ENCODE measurements at regions not wholly inside any gene's neighbourhood (a gene's known extent, or its start where the extent isn't known, plus 50 kb on each side); places are given as distances from the start of the nearest gene placed in this dataset.
"Not testable (repeated sequence)": the region's sequence is repeated elsewhere in the genome, so short reads cannot be mapped to it uniquely, and the experiment has no call there.

DNA sequence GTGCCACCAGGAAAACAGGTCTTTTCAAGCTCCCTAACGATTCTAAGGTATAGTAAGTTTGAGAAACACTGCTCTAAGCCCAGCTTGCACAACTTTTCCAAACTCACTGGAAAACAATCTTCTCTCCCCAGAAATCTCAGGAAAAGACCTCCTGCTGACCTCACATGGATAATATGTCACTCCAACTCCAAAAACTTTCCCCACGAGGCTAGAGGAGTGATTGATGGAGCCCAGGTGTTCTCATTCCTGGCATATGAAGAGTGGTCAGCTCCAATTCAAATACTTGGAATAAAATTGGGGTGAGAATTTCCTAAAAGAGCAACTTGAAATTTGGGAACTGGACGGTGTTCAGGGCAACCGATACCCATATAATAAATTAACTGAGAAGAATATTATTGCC is 299.9 kb downstream of the PPP4R3C start:
- no peak for TF ChIP-seq POLR2AphosphoS5 (IDR thresholded peaks at IDR 0.05)
- TF ChIP-seq POLR2A (IDR thresholded peaks at IDR 0.05) = no peak
- TF ChIP-seq, protein P1, sequence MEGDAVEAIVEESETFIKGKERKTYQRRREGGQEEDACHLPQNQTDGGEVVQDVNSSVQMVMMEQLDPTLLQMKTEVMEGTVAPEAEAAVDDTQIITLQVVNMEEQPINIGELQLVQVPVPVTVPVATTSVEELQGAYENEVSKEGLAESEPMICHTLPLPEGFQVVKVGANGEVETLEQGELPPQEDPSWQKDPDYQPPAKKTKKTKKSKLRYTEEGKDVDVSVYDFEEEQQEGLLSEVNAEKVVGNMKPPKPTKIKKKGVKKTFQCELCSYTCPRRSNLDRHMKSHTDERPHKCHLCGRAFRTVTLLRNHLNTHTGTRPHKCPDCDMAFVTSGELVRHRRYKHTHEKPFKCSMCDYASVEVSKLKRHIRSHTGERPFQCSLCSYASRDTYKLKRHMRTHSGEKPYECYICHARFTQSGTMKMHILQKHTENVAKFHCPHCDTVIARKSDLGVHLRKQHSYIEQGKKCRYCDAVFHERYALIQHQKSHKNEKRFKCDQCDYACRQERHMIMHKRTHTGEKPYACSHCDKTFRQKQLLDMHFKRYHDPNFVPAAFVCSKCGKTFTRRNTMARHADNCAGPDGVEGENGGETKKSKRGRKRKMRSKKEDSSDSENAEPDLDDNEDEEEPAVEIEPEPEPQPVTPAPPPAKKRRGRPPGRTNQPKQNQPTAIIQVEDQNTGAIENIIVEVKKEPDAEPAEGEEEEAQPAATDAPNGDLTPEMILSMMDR (IDR thresholded peaks at IDR 0.05) = no peak
- H3K36me3 ChIP-seq = no peaks in the 10 kb centered on the region
- H3K27me3 ChIP-seq = peaks cover 0 to 16% of the 10 kb centered on the region in 2 donors
- intact Hi-C loops (cut with DNase I; ENCODE audit: low total_unique reads) = no loop called here
- H3K9me3 ChIP-seq = no peaks in the 10 kb centered on the region
- no peaks in the 10 kb centered on the region for H3K4me1 ChIP-seq
- DNase-seq (ENCODE audit: low spot score in 2 of 2) = no peak
- no peak overlapping the region for H3K27ac ChIP-seq
- H3K4me3 ChIP-seq = no peak overlapping the region

DNA sequence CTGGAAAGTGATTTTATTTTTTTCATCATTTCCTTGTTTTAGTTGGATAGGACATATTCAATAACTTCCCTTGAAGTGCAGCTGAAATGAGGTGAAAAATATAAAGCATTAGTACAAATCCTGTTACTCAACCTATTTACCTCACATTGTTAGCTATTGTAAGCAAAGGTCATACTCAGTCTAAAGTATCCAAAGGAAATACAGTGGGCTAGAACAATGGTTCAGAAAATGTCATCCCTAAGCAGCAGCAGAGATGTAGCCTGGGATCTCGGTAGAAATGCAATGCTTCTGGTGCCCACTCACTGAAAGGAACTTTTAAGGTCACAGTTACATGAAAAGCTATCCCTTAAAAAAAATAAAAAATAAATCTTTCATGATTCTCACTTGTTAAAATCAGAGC is 300.6 kb downstream of the PPP4R3C start:
- Histone ChIP-seq H3K27ac (no peak overlapping the region), H3K9me3 (no peaks in the 10 kb centered on the region), H3K4me3 (no peak overlapping the region), H3K4me1 (no peaks in the 10 kb centered on the region), H3K27me3 (peaks cover 0 to 13% of the 10 kb centered on the region in 2 donors), H3K36me3 (no peaks in the 10 kb centered on the region)
- TF ChIP-seq POLR2AphosphoS5 (IDR thresholded peaks at IDR 0.05) (no peak), POLR2A (IDR thresholded peaks at IDR 0.05) (no peak)
- TF ChIP-seq, protein P1 (IDR thresholded peaks at IDR 0.05) = no peak
- no peak for DNase-seq (ENCODE audit: low spot score in 2 of 2)
- intact Hi-C loops (cut with DNase I; ENCODE audit: low total_unique reads) = no loop called here

DNA sequence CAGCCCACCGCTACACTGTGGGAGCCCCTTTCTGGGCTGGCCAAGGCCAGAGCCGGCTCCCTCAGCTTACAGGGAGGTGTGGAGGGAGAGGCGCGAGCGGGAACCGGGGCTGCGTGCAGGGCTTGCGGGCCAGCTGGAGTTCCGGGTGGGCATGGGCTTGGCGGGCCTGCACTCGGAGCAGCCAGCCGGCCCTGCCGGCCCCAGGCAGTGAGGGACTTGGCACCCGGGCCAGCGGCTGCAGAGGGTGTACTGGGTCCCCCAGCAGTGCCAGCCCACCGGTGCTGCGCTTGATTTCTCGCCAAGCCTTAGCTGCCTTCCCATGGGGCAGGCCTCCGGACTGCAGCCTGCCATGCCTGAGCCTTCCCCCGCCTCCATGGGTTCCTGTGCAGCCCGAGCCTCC is 306.2 kb downstream of the PPP4R3C start:
- H3K27ac ChIP-seq; H3K4me3 ChIP-seq; H3K27me3 ChIP-seq; DNase-seq (ENCODE audit: low spot score in 2 of 2); H3K4me1 ChIP-seq; H3K36me3 ChIP-seq; H3K9me3 ChIP-seq; intact Hi-C loops (cut with DNase I; ENCODE audit: low total_unique reads): not testable (repeated sequence)

DNA sequence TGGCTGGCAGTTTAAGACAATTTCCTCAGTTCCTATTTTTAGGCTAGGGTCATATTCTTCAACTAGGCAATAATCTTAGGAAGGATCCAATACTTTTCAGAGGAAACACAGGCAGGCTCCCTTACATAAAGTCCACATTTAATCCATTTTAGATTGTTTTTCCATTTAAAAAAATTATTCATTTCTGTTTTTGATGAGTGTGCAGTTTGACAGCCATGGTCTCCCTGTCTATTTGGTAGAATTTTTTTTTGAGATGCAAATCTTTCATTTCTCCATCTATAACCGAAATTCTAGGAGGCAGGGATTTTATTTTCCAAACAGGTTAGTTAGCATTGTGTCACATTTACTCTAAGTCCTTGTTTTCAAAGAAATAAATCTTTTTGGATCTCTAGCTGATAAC is 326.8 kb downstream of the PPP4R3C start:
- no peaks in the 10 kb centered on the region for H3K36me3 ChIP-seq
- H3K4me1 ChIP-seq = no peaks in the 10 kb centered on the region
- TF ChIP-seq, protein P1 (IDR thresholded peaks at IDR 0.05) = no peak
- TF ChIP-seq POLR2AphosphoS5 (IDR thresholded peaks at IDR 0.05) (no peak), POLR2A (IDR thresholded peaks at IDR 0.05) (no peak)
- H3K4me3 ChIP-seq = no peak overlapping the region
- no peak overlapping the region for H3K27ac ChIP-seq
- intact Hi-C loops (cut with DNase I; ENCODE audit: low total_unique reads) = loop anchor here (10.0 kb wide), 1 partner anchor 1878 kb away; no protein-coding TSS in a partner anchor
- H3K27me3 ChIP-seq = peaks cover 0 to 18% of the 10 kb centered on the region in 2 donors
- no peak for DNase-seq (ENCODE audit: low spot score in 2 of 2)
- no peaks in the 10 kb centered on the region for H3K9me3 ChIP-seq

DNA sequence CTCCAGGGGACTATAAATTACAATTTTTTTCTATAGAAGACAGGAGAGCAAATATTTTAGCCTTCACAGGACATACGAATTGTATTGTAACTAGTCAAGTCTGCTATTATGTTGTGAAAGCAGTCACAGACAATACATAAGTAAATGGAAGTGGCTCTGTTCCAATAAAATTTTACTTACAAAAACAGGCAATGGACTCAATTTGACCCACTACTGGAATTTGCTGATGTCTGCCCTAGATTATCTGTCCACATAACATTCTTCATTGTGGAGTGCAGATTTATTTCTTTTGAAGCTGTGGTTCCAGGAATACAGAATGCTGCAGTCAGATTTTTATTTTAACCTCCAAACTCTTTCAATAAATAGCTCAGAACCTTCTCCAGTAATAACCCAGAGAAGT is 330.3 kb downstream of the PPP4R3C start:
- Histone ChIP-seq H3K36me3 (no peaks in the 10 kb centered on the region), H3K4me3 (no peak overlapping the region), H3K4me1 (no peaks in the 10 kb centered on the region), H3K27me3 (peaks cover 0 to 26% of the 10 kb centered on the region in 2 donors), H3K9me3 (no peaks in the 10 kb centered on the region), H3K27ac (no peak overlapping the region)
- DNase-seq (ENCODE audit: low spot score in 2 of 2) = no peak
- TF ChIP-seq POLR2AphosphoS5 (IDR thresholded peaks at IDR 0.05) = no peak
- no peak for TF ChIP-seq POLR2A (IDR thresholded peaks at IDR 0.05)
- TF ChIP-seq, protein P1 (IDR thresholded peaks at IDR 0.05) = no peak
- intact Hi-C loops (cut with DNase I; ENCODE audit: low total_unique reads) = loop anchor here (10.0 kb wide), 1 partner anchor 1882 kb away; no protein-coding TSS in a partner anchor

DNA sequence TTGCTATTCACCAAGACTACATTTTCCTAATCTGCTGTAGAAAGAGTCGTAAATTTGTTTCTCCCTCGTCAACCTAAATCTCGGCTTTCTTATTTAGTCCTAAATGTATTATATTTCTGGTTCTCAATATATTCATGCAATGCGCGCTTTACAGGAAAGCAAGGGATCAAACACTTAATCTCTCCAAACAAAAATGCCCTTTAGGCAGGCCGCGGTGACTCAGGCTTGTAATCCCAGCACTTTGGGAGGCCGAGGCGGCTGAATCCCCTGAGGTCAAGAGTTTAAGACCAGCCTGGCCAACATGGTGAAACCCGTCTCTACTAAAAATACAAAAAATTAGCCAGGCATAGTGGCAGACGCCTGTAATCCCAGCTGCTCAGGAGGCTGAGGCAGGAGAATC is 376.0 kb downstream of the PPP4R3C start:
- H3K27ac ChIP-seq; H3K36me3 ChIP-seq; H3K9me3 ChIP-seq; DNase-seq (ENCODE audit: low spot score in 2 of 2); H3K4me1 ChIP-seq; intact Hi-C loops (cut with DNase I; ENCODE audit: low total_unique reads); H3K4me3 ChIP-seq; H3K27me3 ChIP-seq: not testable (repeated sequence)
